ENCODE measurements at regions not wholly inside any gene's neighbourhood (a gene's known extent, or its start where the extent isn't known, plus 50 kb on each side); places are given as distances from the start of the nearest gene placed in this dataset.

DNA sequence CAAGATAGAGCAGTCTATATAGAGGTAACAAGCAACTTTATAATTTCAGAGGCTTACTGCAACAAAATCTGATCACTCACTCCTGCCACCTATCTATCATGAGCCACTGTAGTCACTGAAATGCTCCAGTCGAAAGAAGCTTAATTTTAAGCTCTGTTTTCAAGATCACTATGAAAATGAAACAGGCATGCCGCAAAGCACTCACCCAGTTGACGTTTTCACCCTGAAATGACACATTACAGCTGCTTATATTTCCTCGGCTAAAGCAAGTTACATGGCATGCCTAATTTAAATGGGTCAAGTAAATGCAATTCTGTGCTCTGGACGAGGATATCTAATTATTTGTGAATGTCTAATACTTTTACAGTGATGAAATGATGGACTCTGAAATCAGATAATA is 616.3 kb downstream of the FAM181B start:
- no peaks in the 10 kb centered on the region for H3K23me2 ChIP-seq (ENCODE audit: low read depth, low read length)
- H3K56ac ChIP-seq (replicated peaks; ENCODE audit: insufficient read length, low read depth, low read length) = no peak overlapping the region
- H3K4me3 ChIP-seq (ENCODE audit: extremely low read depth in 1 of 4, insufficient read depth in 2 of 4, low read depth in 3 of 4, low read length in 4 of 4) = no peak overlapping the region
- H3K27me3 ChIP-seq (replicated peaks in 1 of 4; ENCODE audit: control insufficient read depth in 3 of 4, extremely low read depth in 1 of 4, insufficient read depth in 3 of 4, low read length in 3 of 4) = no peaks in the 10 kb centered on the region
- no peak overlapping the region for H2BK15ac ChIP-seq (ENCODE audit: low read length)
- no peak overlapping the region for H2BK5ac ChIP-seq (ENCODE audit: low read depth, low read length)
- no peak overlapping the region for H3K18ac ChIP-seq (ENCODE audit: extremely low read depth, low read length)
- ChIA-PET CTCF (ENCODE audit: partially characterized antibody) (interaction anchor here (1.2 kb wide), 1 partner anchor 49 kb away, joined by 3 read pairs; no protein-coding TSS in a partner anchor), POLR2A (ENCODE audit: partially characterized antibody) (no interaction called here)
- H3K79me2 ChIP-seq (ENCODE audit: control insufficient read depth in 1 of 2, insufficient read depth in 2 of 2, low read length in 2 of 2) = no peaks in the 10 kb centered on the region
- peaks cover 0 to 4% (median 0%) of the 10 kb centered on the region in 4 experiments; a peak in 1 of 7 replicates for H3K4me1 ChIP-seq (replicated peaks in 1 of 4; ENCODE audit: control insufficient read depth in 3 of 4, insufficient read depth in 4 of 4, low read length in 3 of 4)
- no peaks in the 10 kb centered on the region for H3K36me3 ChIP-seq (ENCODE audit: control insufficient read depth in 2 of 4, insufficient read depth in 4 of 4, low read length in 3 of 4)
- no peak overlapping the region for H3K4me2 ChIP-seq (ENCODE audit: insufficient read depth in 1 of 2, low read depth in 2 of 2, low read length in 2 of 2)
- H2AK5ac ChIP-seq (ENCODE audit: low read depth, low read length) = no peak overlapping the region
- no peak overlapping the region for H2BK20ac ChIP-seq (ENCODE audit: low read length)
- no peak overlapping the region for H2BK12ac ChIP-seq (ENCODE audit: low read depth, low read length)
- no peak overlapping the region for H2AFZ ChIP-seq (ENCODE audit: low read length)
- H3K23ac ChIP-seq (ENCODE audit: insufficient read length) = no peak overlapping the region
- 92% methylated on average over 5 of the region's 5 CpGs; no CpG with 5 or more reads in 1 of the 2 experiments for WGBS, 2 experiments (ENCODE audit: extremely low coverage in 1 of 2, insufficient coverage in 1 of 2, insufficient read length in 1 of 2, insufficient replicate concordance in 2 of 2, low coverage in 1 of 2, low lambda C conversion rate in 2 of 2, missing lambda C conversion rate in 1 of 2)
- H4K20me1 ChIP-seq (replicated peaks in 1 of 2; ENCODE audit: control insufficient read depth in 1 of 2, insufficient read depth in 2 of 2, low read length in 2 of 2) = no peaks in the 10 kb centered on the region
- H3K14ac ChIP-seq (ENCODE audit: insufficient read length) = no peak overlapping the region
- H3K9ac ChIP-seq (replicated peaks in 1 of 4; ENCODE audit: extremely low read depth in 1 of 4, low read depth in 3 of 4, low read length in 3 of 4) = no peak overlapping the region
- no peak overlapping the region for H4K8ac ChIP-seq (ENCODE audit: extremely low read depth, insufficient read depth, low read length)
- DNase-seq (ENCODE audit: low read depth in 1 of 2, low spot score in 2 of 2) (no peak), FAIRE-seq (no peak)
- H4K5ac ChIP-seq (ENCODE audit: insufficient read length, low read depth, low read length) = no peak overlapping the region
- H3K9me3 ChIP-seq (ENCODE audit: insufficient read depth in 2 of 2, low read depth in 1 of 2, low read length in 1 of 2) = no peaks in the 10 kb centered on the region
- H4K91ac ChIP-seq (replicated peaks; ENCODE audit: insufficient read length, low read length) = no peak overlapping the region
- H2BK120ac ChIP-seq (replicated peaks; ENCODE audit: low read depth, low read length) = no peak overlapping the region
- H3K79me1 ChIP-seq (ENCODE audit: low read depth, low read length) = no peaks in the 10 kb centered on the region
- H3K4ac ChIP-seq (replicated peaks; ENCODE audit: insufficient read length, low read depth, low read length) = no peak overlapping the region
- H3K27ac ChIP-seq (ENCODE audit: low read depth, low read length) = no peak overlapping the region
- TF ChIP-seq SRF (IDR thresholded peaks at IDR 0.05; ENCODE audit: low read depth, low read length) (no peak), KDM5A (IDR thresholded peaks at IDR 0.05; ENCODE audit: low read length) (no peak), BACH1 (IDR thresholded peaks at IDR 0.05; ENCODE audit: low read length) (no peak), POLR2AphosphoS5 (IDR thresholded peaks at IDR 0.05; ENCODE audit: low read depth, low read length) (no peak), KDM4A (IDR thresholded peaks at IDR 0.05; ENCODE audit: low read depth, low read length, severe bottlenecking) (no peak), BCL11A (IDR thresholded peaks at IDR 0.05; ENCODE audit: low read depth in 2 of 2, low read length in 2 of 2) (no peak), EGR1 (IDR thresholded peaks at IDR 0.05; ENCODE audit: borderline replicate concordance, low read depth, low read length) (no peak), RFX5 (IDR thresholded peaks at IDR 0.05; ENCODE audit: borderline replicate concordance, low read depth, low read length) (no peak), TAF1 (IDR thresholded peaks at IDR 0.05; ENCODE audit: low read depth, low read length) (no peak), GABPA (IDR thresholded peaks at IDR 0.05; ENCODE audit: borderline replicate concordance, insufficient read depth, low read length) (no peak), RAD21 (IDR thresholded peaks at IDR 0.05 in 1 of 2, conservative IDR thresholded peaks at IDR 0.05 in 1 of 2; ENCODE audit: low read depth in 2 of 2, low read length in 2 of 2) (no peak)
- TF ChIP-seq, protein P1, sequence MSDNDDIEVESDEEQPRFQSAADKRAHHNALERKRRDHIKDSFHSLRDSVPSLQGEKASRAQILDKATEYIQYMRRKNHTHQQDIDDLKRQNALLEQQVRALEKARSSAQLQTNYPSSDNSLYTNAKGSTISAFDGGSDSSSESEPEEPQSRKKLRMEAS (IDR thresholded peaks at IDR 0.05) = no peak
- TF ChIP-seq, protein P2, sequence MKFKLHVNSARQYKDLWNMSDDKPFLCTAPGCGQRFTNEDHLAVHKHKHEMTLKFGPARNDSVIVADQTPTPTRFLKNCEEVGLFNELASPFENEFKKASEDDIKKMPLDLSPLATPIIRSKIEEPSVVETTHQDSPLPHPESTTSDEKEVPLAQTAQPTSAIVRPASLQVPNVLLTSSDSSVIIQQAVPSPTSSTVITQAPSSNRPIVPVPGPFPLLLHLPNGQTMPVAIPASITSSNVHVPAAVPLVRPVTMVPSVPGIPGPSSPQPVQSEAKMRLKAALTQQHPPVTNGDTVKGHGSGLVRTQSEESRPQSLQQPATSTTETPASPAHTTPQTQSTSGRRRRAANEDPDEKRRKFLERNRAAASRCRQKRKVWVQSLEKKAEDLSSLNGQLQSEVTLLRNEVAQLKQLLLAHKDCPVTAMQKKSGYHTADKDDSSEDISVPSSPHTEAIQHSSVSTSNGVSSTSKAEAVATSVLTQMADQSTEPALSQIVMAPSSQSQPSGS (IDR thresholded peaks at IDR 0.05; ENCODE audit: low read length) = no peak

Data from H1 (cell line).